Progenitor cell of endocrine pancreas (in vitro differentiated cells): ENCODE measurements at regions not wholly inside any gene's neighbourhood (a gene's known extent, or its start where the extent isn't known, plus 50 kb on each side); places are given as distances from the start of the nearest gene placed in this dataset.

Experiments used
- DNase-seq: peaks from one replicate; pipeline ENCODE4 v3.0.0; 2021; ENCODE audit warnings: low spot score; ENCODE audit not compliant: unreplicated experiment
- H3K27ac Mint-ChIP-seq: 2 replicates; pipeline ENCODE4 v1.8.0; 2021; ENCODE audit warnings: mild to moderate bottlenecking, moderate library complexity, mixed read lengths
- H3K27me3 Mint-ChIP-seq: 2 replicates; pipeline ENCODE4 v1.8.0; 2021; ENCODE audit warnings: mixed read lengths
- H3K36me3 Mint-ChIP-seq: 2 replicates; pipeline ENCODE4 v1.8.0; 2022; ENCODE audit warnings: mixed read lengths; ENCODE audit not compliant: insufficient read depth
- H3K4me1 Mint-ChIP-seq: 2 replicates; pipeline ENCODE4 v1.8.0; 2021; ENCODE audit warnings: low read depth, mixed read lengths
- H3K4me3 Mint-ChIP-seq: 2 replicates; pipeline ENCODE4 v1.8.0; 2021; ENCODE audit warnings: low read depth, mild to moderate bottlenecking, moderate library complexity, mixed read lengths
- H3K9me3 Mint-ChIP-seq: 2 replicates; pipeline ENCODE4 v1.8.0; 2021; ENCODE audit warnings: low read depth, mixed read lengths
- TF ChIP-seq, protein P1 (sequence below): fragments of 200-600 bp; sonication (generic); IDR thresholded peaks from one replicate; pipeline ENCODE4 v1.5.0; 2021; ENCODE audit warnings: antibody characterized with exemption, mild to moderate bottlenecking; ENCODE audit not compliant: unreplicated experiment

DNA sequence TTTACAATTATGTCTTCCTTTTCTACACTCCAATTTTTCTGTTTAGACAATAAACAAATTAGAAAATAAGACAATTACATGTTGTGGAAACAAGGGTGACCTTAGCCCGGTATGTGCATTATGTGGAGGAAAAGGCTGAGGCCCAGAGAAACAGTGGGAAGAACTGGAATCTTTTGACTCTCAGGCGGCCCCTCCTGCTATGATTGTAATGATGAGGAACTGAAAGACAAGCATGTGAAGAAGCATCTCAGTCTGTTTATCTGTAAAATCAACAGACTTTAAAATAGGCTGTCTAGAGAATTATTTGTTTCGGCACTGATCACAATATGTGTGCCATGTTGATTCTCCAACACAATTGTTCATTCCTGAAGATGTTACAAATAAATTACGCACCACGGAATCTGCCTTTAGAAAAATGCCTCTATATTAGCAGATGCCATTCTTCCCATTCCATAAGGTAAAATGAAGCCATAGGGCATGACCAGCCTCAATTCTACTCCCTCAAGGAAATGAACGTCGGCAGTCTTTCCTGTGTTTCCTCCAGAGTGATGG is 1201.6 kb upstream of the CITED2 start:
- Mint-ChIP-seq H3K27me3 (no peaks in the 10 kb centered on the region), H3K4me3 (no peak overlapping the region), H3K36me3 (no peaks in the 10 kb centered on the region), H3K4me1 (no peaks in the 10 kb centered on the region), H3K9me3 (no peaks in the 10 kb centered on the region), H3K27ac (no peak overlapping the region)
- TF ChIP-seq, protein P1, sequence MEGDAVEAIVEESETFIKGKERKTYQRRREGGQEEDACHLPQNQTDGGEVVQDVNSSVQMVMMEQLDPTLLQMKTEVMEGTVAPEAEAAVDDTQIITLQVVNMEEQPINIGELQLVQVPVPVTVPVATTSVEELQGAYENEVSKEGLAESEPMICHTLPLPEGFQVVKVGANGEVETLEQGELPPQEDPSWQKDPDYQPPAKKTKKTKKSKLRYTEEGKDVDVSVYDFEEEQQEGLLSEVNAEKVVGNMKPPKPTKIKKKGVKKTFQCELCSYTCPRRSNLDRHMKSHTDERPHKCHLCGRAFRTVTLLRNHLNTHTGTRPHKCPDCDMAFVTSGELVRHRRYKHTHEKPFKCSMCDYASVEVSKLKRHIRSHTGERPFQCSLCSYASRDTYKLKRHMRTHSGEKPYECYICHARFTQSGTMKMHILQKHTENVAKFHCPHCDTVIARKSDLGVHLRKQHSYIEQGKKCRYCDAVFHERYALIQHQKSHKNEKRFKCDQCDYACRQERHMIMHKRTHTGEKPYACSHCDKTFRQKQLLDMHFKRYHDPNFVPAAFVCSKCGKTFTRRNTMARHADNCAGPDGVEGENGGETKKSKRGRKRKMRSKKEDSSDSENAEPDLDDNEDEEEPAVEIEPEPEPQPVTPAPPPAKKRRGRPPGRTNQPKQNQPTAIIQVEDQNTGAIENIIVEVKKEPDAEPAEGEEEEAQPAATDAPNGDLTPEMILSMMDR, result no peak
- no peak for DNase-seq

DNA sequence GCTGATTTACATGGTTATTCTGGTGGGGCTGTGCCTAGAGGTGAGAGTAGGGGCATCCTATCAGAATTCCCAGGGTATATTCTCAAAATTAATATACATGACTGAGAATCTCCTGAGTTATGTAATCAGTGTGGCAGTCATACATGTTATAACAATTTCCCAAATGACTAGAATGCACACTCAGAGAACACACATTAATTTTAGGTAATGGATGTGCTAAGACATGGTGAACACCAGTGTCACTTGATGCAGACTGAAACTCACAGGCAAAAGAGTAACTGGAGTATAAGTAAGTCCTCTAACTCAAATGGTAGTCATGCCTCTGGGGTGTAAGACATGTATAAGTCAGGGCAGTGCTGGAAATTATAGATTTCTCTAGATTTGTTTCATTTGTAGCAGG is 1198.4 kb upstream of the CITED2 start:
- no peaks in the 10 kb centered on the region for H3K36me3 Mint-ChIP-seq
- TF ChIP-seq, protein P1, result no peak
- no peak overlapping the region for H3K27ac Mint-ChIP-seq
- H3K27me3 Mint-ChIP-seq, result no peaks in the 10 kb centered on the region
- no peaks in the 10 kb centered on the region for H3K9me3 Mint-ChIP-seq
- no peak overlapping the region for H3K4me3 Mint-ChIP-seq
- DNase-seq, result no peak
- H3K4me1 Mint-ChIP-seq, result peaks cover 5% of the 10 kb centered on the region

DNA sequence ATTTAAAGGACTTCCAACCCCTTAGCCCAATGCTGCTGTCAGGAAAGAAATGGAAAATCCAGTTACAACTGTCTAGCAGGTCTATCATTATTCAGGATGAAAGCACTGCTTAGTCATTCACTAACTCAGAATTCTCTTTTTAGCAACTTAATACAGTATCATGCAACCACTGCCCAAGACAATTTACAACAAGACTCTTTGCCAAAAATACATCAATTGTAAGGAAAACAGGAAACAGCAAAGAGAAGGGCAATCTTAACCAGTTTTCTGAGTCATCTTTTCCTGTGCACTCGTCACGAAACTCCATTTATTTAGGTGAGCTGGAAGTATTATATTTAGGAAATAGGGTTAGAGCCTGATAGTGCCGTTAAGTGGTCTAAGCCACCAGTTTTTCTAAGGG is 1197.7 kb upstream of the CITED2 start:
- Mint-ChIP-seq H3K9me3 (no peaks in the 10 kb centered on the region), H3K27ac (no peak overlapping the region), H3K27me3 (no peaks in the 10 kb centered on the region), H3K4me3 (no peak overlapping the region), H3K4me1 (peaks cover 5% of the 10 kb centered on the region), H3K36me3 (no peaks in the 10 kb centered on the region)
- no peak for DNase-seq
- TF ChIP-seq, protein P1, result no peak

DNA sequence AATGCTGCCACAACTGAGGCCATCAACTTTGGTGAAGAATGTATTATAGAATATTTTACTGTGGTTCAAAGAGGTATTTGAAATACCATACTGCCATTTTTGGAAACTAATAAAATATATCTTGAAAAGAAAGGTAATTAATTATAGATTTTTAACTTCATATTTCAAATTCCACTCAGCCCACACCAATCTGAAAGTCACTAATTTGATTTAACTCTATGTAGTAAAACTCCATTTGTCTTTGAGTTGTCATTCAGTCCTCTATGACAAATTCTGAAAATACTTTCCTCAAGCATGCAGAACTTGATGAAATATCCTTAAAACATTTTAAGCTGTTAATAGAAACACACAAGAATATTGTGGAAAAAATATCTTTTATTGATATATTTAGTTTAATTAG is 1196.7 kb upstream of the CITED2 start:
- Mint-ChIP-seq H3K9me3 (no peaks in the 10 kb centered on the region), H3K36me3 (no peaks in the 10 kb centered on the region), H3K27ac (no peak overlapping the region), H3K4me3 (no peak overlapping the region), H3K4me1 (peaks cover 5% of the 10 kb centered on the region), H3K27me3 (no peaks in the 10 kb centered on the region)
- no peak for DNase-seq
- TF ChIP-seq, protein P1, result no peak

DNA sequence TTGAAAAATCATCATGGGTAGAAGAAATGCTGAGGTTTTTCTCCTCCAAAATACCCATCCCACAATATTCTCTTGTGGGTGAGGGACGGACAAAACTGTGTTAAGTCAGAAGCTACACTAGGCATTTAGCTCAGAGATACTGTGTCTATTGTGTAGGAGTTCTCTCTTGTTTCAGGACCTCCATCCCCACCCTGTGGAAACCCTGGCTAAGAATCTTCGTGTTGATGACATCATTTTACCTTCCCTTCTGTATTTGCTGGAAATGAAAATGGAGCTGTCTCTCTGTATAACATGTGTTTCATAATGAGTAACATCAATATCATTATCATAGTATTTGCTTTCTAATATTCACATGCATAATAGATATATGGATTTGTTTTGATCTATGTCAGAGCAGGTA is 1193.0 kb upstream of the CITED2 start:
- H3K27me3 Mint-ChIP-seq, result no peaks in the 10 kb centered on the region
- H3K4me1 Mint-ChIP-seq, result peaks cover 5% of the 10 kb centered on the region
- no peak overlapping the region for H3K27ac Mint-ChIP-seq
- no peaks in the 10 kb centered on the region for H3K9me3 Mint-ChIP-seq
- TF ChIP-seq, protein P1, result no peak
- H3K36me3 Mint-ChIP-seq, result no peaks in the 10 kb centered on the region
- H3K4me3 Mint-ChIP-seq, result no peak overlapping the region
- no peak for DNase-seq
